ENCODE measurements at regions not wholly inside any gene's neighbourhood (a gene's known extent, or its start where the extent isn't known, plus 50 kb on each side); places are given as distances from the start of the nearest gene placed in this dataset.

- no peaks in the 10 kb centered on the region for H4K20me1 ChIP-seq (ENCODE audit: insufficient read depth)
- no peak overlapping the region for H3K9ac ChIP-seq
- H3K79me2 ChIP-seq (ENCODE audit: insufficient read depth, low read depth), result no peaks in the 10 kb centered on the region
- TF ChIP-seq CTCF (conservative IDR thresholded peaks at IDR 0.05; ENCODE audit: low read depth, low read length), result no peak
- H3K27ac ChIP-seq, result no peak overlapping the region
- H3K36me3 ChIP-seq (ENCODE audit: insufficient read depth), result no peaks in the 10 kb centered on the region
- H3K4me1 ChIP-seq (ENCODE audit: low read depth, poor library complexity, severe bottlenecking), result no peaks in the 10 kb centered on the region
- H2AFZ ChIP-seq (ENCODE audit: low read depth), result no peak overlapping the region
- H3K4me3 ChIP-seq (IDR thresholded peaks at IDR 0.05; ENCODE audit: insufficient read depth, low read depth, low read length), result no peak overlapping the region
- no peaks in the 10 kb centered on the region for H3K27me3 ChIP-seq (ENCODE audit: insufficient read depth, low read depth)
- H3K4me2 ChIP-seq, result no peak overlapping the region
Measured at GRCh38 chr13:82803341-82803740, 1078.9 kb downstream of the SLITRK1 start.

- H3K36me3 ChIP-seq (ENCODE audit: insufficient read depth), result no peaks in the 10 kb centered on the region
- no peak overlapping the region for H3K9ac ChIP-seq
Measured at GRCh38 chr13:82802528-82802927, 1079.7 kb downstream of the SLITRK1 start.

GRCh38 chr13:82800391-82800790 lies 1081.9 kb downstream of the SLITRK1 start:
- H3K4me2 ChIP-seq, result no peak overlapping the region

More at GRCh38 chr13:82802528-82802927, 1079.7 kb downstream of the SLITRK1 start:
- Histone ChIP-seq H4K20me1 (ENCODE audit: insufficient read depth) (no peaks in the 10 kb centered on the region), H3K27me3 (ENCODE audit: insufficient read depth, low read depth) (no peaks in the 10 kb centered on the region), H3K79me2 (ENCODE audit: insufficient read depth, low read depth) (no peaks in the 10 kb centered on the region), H3K27ac (no peak overlapping the region), H3K4me3 (IDR thresholded peaks at IDR 0.05; ENCODE audit: insufficient read depth, low read depth, low read length) (no peak overlapping the region), H3K4me2 (no peak overlapping the region), H3K4me1 (ENCODE audit: low read depth, poor library complexity, severe bottlenecking) (no peaks in the 10 kb centered on the region), H2AFZ (ENCODE audit: low read depth) (no peak overlapping the region)
- TF ChIP-seq CTCF (conservative IDR thresholded peaks at IDR 0.05; ENCODE audit: low read depth, low read length), result no peak

GRCh38 chr13:82797876-82798275 lies 1084.4 kb downstream of the SLITRK1 start:
- Histone ChIP-seq H3K4me3 (IDR thresholded peaks at IDR 0.05; ENCODE audit: insufficient read depth, low read depth, low read length) (no peak overlapping the region), H3K9ac (no peak overlapping the region), H4K20me1 (ENCODE audit: insufficient read depth) (no peaks in the 10 kb centered on the region), H3K27ac (no peak overlapping the region), H3K4me1 (ENCODE audit: low read depth, poor library complexity, severe bottlenecking) (no peaks in the 10 kb centered on the region), H3K4me2 (no peak overlapping the region), H2AFZ (ENCODE audit: low read depth) (no peak overlapping the region), H3K36me3 (ENCODE audit: insufficient read depth) (no peaks in the 10 kb centered on the region), H3K27me3 (ENCODE audit: insufficient read depth, low read depth) (no peaks in the 10 kb centered on the region), H3K79me2 (ENCODE audit: insufficient read depth, low read depth) (no peaks in the 10 kb centered on the region)
- TF ChIP-seq CTCF (conservative IDR thresholded peaks at IDR 0.05; ENCODE audit: low read depth, low read length), result no peak

More at GRCh38 chr13:82800391-82800790, 1081.9 kb downstream of the SLITRK1 start:
- H3K4me3 ChIP-seq (IDR thresholded peaks at IDR 0.05; ENCODE audit: insufficient read depth, low read depth, low read length), result no peak overlapping the region
- H4K20me1 ChIP-seq (ENCODE audit: insufficient read depth), result no peaks in the 10 kb centered on the region
- H3K79me2 ChIP-seq (ENCODE audit: insufficient read depth, low read depth), result no peaks in the 10 kb centered on the region
- H3K27ac ChIP-seq, result no peak overlapping the region
- no peak overlapping the region for H3K9ac ChIP-seq
- H3K36me3 ChIP-seq (ENCODE audit: insufficient read depth), result no peaks in the 10 kb centered on the region
- no peaks in the 10 kb centered on the region for H3K27me3 ChIP-seq (ENCODE audit: insufficient read depth, low read depth)
- no peak for TF ChIP-seq CTCF (conservative IDR thresholded peaks at IDR 0.05; ENCODE audit: low read depth, low read length)
- no peak overlapping the region for H2AFZ ChIP-seq (ENCODE audit: low read depth)
- H3K4me1 ChIP-seq (ENCODE audit: low read depth, poor library complexity, severe bottlenecking), result no peaks in the 10 kb centered on the region

All from KMS-11 (cell line).